Central memory CD8-positive, alpha-beta T cell (primary cell): ENCODE measurements at regions not wholly inside any gene's neighbourhood (a gene's known extent, or its start where the extent isn't known, plus 50 kb on each side); places are given as distances from the start of the nearest gene placed in this dataset.
"Not testable (repeated sequence)": the region's sequence is repeated elsewhere in the genome, so short reads cannot be mapped to it uniquely, and the experiment has no call there.

Source experiments
- ATAC-seq: fragments of 150-1000 bp; cut with Tn5 transposase; replicated peaks from 2 replicates; pipeline ENCODE4 v1.10.0; 2022; ENCODE audit warnings: mild to moderate bottlenecking, moderate FRiP score, moderate number of reproducible peaks; ENCODE audit not compliant: poor library complexity, severe bottlenecking; ENCODE audit errors: extremely low read depth
- DNase-seq, 2 donors: peaks; one replicate each; pipeline ENCODE4 v3.0.0; 2021; ENCODE audit warnings: low spot score in 2 of 2
- H3K27ac Mint-ChIP-seq: one replicate; pipeline ENCODE4 v1.8.0; 2022; ENCODE audit warnings: low read depth, mild to moderate bottlenecking, moderate library complexity, mixed read lengths
- H3K27me3 Mint-ChIP-seq: one replicate; pipeline ENCODE4 v1.8.0; 2022; ENCODE audit warnings: mixed read lengths
- H3K36me3 Mint-ChIP-seq: one replicate; pipeline ENCODE4 v1.8.0; 2022; ENCODE audit warnings: mild to moderate bottlenecking, moderate library complexity, mixed read lengths; ENCODE audit not compliant: insufficient read depth
- H3K4me1 Mint-ChIP-seq: one replicate; pipeline ENCODE4 v1.8.0; 2022; ENCODE audit warnings: mixed read lengths
- H3K4me3 Mint-ChIP-seq: one replicate; pipeline ENCODE4 v1.8.0; 2022; ENCODE audit warnings: mild to moderate bottlenecking, moderate library complexity, mixed read lengths
- H3K9me3 Mint-ChIP-seq: one replicate; pipeline ENCODE4 v1.8.0; 2022; ENCODE audit warnings: mixed read lengths

DNA sequence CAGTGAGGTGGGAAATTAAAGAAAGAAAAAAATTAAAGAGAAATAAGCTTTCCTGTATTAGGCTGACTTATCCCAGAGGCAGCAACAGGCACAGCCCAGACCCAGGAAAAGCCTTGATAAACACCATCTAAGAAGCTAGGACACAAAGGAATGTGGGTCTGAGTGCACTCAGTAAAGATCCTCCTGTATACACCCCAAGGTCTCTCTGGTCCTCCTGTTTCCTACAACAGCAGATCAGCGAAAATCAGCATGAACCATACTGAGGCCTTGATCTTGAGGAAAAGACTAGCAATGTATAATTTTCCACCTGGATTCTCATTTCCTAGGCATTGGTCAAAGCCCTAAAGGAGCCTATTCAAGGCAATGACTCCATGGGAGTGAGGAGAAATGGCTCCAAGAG lies 486.3 kb upstream of the CCDC196 start:
- no peaks in the 10 kb centered on the region for H3K4me1 Mint-ChIP-seq
- ATAC-seq (no peak), DNase-seq (no peak)
- no peaks in the 10 kb centered on the region for H3K36me3 Mint-ChIP-seq
- H3K4me3 Mint-ChIP-seq: no peak overlapping the region
- peaks cover 21% of the 10 kb centered on the region for H3K27me3 Mint-ChIP-seq
- H3K9me3 Mint-ChIP-seq: no peaks in the 10 kb centered on the region
- H3K27ac Mint-ChIP-seq: no peak overlapping the region

GRCh38 chr14:66000766-66001165 lies 485.4 kb upstream of the CCDC196 start:
- H3K36me3 Mint-ChIP-seq: no peaks in the 10 kb centered on the region
- peaks cover 21% of the 10 kb centered on the region for H3K27me3 Mint-ChIP-seq
- no peak for DNase-seq
- ATAC-seq: no peak
- no peak overlapping the region for H3K27ac Mint-ChIP-seq
- H3K9me3 Mint-ChIP-seq: no peaks in the 10 kb centered on the region
- H3K4me1 Mint-ChIP-seq: no peaks in the 10 kb centered on the region
- H3K4me3 Mint-ChIP-seq: no peak overlapping the region

- no peak for DNase-seq
- H3K4me3 Mint-ChIP-seq: no peak overlapping the region
- no peak for ATAC-seq
- no peaks in the 10 kb centered on the region for H3K9me3 Mint-ChIP-seq
- peaks cover 21% of the 10 kb centered on the region for H3K27me3 Mint-ChIP-seq
- no peaks in the 10 kb centered on the region for H3K36me3 Mint-ChIP-seq
- no peak overlapping the region for H3K27ac Mint-ChIP-seq
- no peaks in the 10 kb centered on the region for H3K4me1 Mint-ChIP-seq
Observed at GRCh38 chr14:66001356-66001755, 484.8 kb upstream of the CCDC196 start.

DNA sequence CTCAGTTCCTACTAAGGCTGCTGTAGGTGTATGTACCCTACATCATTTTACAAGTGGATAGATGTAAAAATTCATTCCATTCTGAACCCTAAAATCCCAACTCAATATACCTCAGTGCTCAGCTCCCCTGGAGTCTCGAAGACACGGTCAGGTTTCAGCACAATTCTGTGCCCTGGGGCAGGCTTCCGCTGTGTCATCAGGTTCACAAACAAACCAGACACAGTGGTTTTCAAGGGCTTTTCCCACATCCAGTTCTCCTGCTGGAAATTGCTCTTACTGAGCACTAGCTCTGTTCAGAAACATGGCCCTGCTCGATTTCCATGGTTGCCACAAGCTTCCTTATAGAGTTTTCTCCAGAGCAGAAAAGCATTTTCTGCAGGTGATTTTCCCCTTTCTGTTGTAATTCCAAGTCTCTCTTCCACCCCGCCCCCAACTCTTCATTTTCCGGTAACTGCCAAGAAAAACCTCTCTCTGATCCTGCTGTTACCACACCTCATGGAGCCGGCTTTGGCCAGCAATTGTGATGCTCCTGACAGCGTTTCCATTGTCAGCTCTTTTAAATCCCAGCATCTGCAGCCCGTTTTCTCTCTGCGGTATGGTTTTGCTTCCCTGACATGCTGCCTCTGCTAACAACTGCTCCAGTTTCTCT lies 483.0 kb upstream of the CCDC196 start:
- DNase-seq (no peak), ATAC-seq (no peak)
- H3K9me3 Mint-ChIP-seq: no peaks in the 10 kb centered on the region
- H3K36me3 Mint-ChIP-seq: no peaks in the 10 kb centered on the region
- H3K27me3 Mint-ChIP-seq: peaks cover 36% of the 10 kb centered on the region
- no peak overlapping the region for H3K27ac Mint-ChIP-seq
- no peaks in the 10 kb centered on the region for H3K4me1 Mint-ChIP-seq
- H3K4me3 Mint-ChIP-seq: no peak overlapping the region

GRCh38 chr14:66005900-66006434 lies 480.2 kb upstream of the CCDC196 start:
- Mint-ChIP-seq H3K27me3 (peaks cover 38% of the 10 kb centered on the region), H3K4me3 (no peak overlapping the region), H3K4me1 (no peaks in the 10 kb centered on the region), H3K27ac (no peak overlapping the region), H3K9me3 (no peaks in the 10 kb centered on the region), H3K36me3 (peaks cover 2% of the 10 kb centered on the region)
- ATAC-seq (no peak), DNase-seq (no peak)

- Mint-ChIP-seq H3K4me3 (no peak overlapping the region), H3K27ac (no peak overlapping the region), H3K27me3 (peaks cover 19% of the 10 kb centered on the region), H3K9me3 (no peaks in the 10 kb centered on the region), H3K4me1 (no peaks in the 10 kb centered on the region), H3K36me3 (peaks cover 2% of the 10 kb centered on the region)
- ATAC-seq (no peak), DNase-seq (no peak)
Observed at GRCh38 chr14:66008631-66009030, 477.5 kb upstream of the CCDC196 start.

GRCh38 chr14:66009089-66009488 lies 477.1 kb upstream of the CCDC196 start:
- no peak overlapping the region for H3K4me3 Mint-ChIP-seq
- ATAC-seq (no peak), DNase-seq (no peak)
- H3K36me3 Mint-ChIP-seq: peaks cover 2% of the 10 kb centered on the region
- no peaks in the 10 kb centered on the region for H3K4me1 Mint-ChIP-seq
- H3K27me3 Mint-ChIP-seq: peaks cover 17% of the 10 kb centered on the region
- no peaks in the 10 kb centered on the region for H3K9me3 Mint-ChIP-seq
- no peak overlapping the region for H3K27ac Mint-ChIP-seq

- Mint-ChIP-seq H3K27ac (no peak overlapping the region), H3K4me1 (no peaks in the 10 kb centered on the region), H3K9me3 (no peaks in the 10 kb centered on the region), H3K4me3 (no peak overlapping the region), H3K36me3 (peaks cover 2% of the 10 kb centered on the region), H3K27me3 (peaks cover 17% of the 10 kb centered on the region)
- no peak for DNase-seq
- no peak for ATAC-seq
Observed at GRCh38 chr14:66010695-66011094, 475.5 kb upstream of the CCDC196 start.

DNA sequence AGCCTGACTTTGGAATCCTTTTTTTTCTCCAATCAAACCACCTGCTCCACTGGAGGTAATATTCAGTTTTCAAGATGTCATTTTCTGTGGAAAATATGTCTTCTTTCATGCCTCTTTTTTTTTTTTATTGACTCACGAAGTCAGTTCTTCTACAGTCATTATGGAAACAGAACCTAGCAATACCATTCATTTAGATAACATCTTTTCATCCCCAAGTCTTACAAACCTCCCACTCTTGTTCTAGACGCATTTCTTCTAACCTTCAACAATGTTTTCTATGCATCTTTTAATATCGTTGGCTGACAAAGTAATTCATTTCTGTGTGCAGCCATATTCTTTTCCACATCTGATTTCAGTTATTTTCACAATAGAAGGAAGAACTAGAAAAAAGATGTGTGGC lies 474.3 kb upstream of the CCDC196 start:
- Mint-ChIP-seq H3K36me3 (peaks cover 2% of the 10 kb centered on the region), H3K27me3 (peaks cover 27% of the 10 kb centered on the region), H3K9me3 (no peaks in the 10 kb centered on the region), H3K27ac (no peak overlapping the region), H3K4me1 (no peaks in the 10 kb centered on the region), H3K4me3 (no peak overlapping the region)
- DNase-seq (no peak), ATAC-seq (no peak)

- not testable (repeated sequence) for H3K4me3 Mint-ChIP-seq, ATAC-seq, H3K27ac Mint-ChIP-seq, H3K9me3 Mint-ChIP-seq, H3K36me3 Mint-ChIP-seq, H3K4me1 Mint-ChIP-seq, DNase-seq
- peaks cover 24% of the 10 kb centered on the region for H3K27me3 Mint-ChIP-seq
Observed at GRCh38 chr14:66013607-66014006, 472.6 kb upstream of the CCDC196 start.

GRCh38 chr14:66015071-66015780 lies 470.9 kb upstream of the CCDC196 start:
- DNase-seq: no peak
- Mint-ChIP-seq H3K4me3 (no peak overlapping the region), H3K36me3 (peaks cover under 1% of the 10 kb centered on the region), H3K27me3 (peaks cover 24% of the 10 kb centered on the region), H3K27ac (no peak overlapping the region), H3K4me1 (no peaks in the 10 kb centered on the region), H3K9me3 (no peaks in the 10 kb centered on the region)
- ATAC-seq: no peak

DNA sequence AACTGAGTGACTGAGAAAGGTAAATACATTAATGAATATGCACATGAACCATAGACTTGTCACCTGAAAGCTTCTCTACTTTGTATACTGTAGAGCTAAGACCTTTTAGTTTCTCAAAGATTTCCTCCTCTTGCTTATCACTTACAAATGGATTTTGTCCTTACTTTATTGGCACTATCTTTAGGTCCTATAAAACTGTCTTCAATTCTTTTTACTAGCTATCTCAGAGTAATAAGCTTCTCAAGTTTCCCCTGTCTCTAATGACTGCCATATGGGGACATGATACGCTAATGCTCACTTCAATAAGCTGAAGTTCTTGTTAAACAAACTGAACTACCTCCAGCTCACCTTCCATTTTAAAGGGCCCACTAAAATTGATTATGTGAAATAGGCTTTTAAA lies 468.2 kb upstream of the CCDC196 start:
- no peaks in the 10 kb centered on the region for H3K9me3 Mint-ChIP-seq
- H3K27me3 Mint-ChIP-seq: peaks cover 24% of the 10 kb centered on the region
- H3K27ac Mint-ChIP-seq: no peak overlapping the region
- H3K36me3 Mint-ChIP-seq: no peaks in the 10 kb centered on the region
- no peak overlapping the region for H3K4me3 Mint-ChIP-seq
- DNase-seq (no peak), ATAC-seq (no peak)
- H3K4me1 Mint-ChIP-seq: no peaks in the 10 kb centered on the region

DNA sequence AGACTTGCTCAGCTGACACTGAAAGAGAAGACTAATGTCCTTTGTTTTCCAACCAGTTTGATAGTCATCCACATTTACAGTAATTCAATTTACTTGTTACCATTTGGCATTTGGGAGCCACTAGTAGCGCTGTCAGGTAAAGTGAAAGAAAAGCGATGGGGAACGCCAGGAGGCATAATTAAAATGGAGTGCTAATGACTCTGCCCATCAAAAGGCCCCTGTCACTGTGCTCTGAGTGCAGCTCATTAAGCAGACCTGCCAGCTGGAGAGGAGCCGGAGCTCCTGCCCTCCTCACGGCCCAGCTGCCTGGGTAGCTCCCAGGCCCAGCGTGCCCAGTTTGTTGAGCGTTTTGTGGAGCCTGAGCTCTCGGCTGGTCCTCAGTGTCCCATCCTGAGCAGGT lies 463.6 kb upstream of the CCDC196 start:
- peaks cover 6% of the 10 kb centered on the region for H3K27me3 Mint-ChIP-seq
- no peak overlapping the region for H3K27ac Mint-ChIP-seq
- no peaks in the 10 kb centered on the region for H3K9me3 Mint-ChIP-seq
- no peaks in the 10 kb centered on the region for H3K36me3 Mint-ChIP-seq
- ATAC-seq (no peak), DNase-seq (no peak)
- H3K4me1 Mint-ChIP-seq: no peaks in the 10 kb centered on the region
- H3K4me3 Mint-ChIP-seq: no peak overlapping the region
